ENCODE measurements at regions not wholly inside any gene's neighbourhood (a gene's known extent, or its start where the extent isn't known, plus 50 kb on each side); places are given as distances from the start of the nearest gene placed in this dataset.

GRCh38 chr12:46884362-46884761 is 58.6 kb upstream of the SLC38A4 start:
- DNase-seq: no peak

GRCh38 chr12:46886541-46887041 is 60.8 kb upstream of the SLC38A4 start:
- DNase-seq: peak; percentile 87

GRCh38 chr12:46887870-46888269 is 62.1 kb upstream of the SLC38A4 start:
- DNase-seq: peak; percentile 56

GRCh38 chr12:46888568-46888967 is 62.8 kb upstream of the SLC38A4 start:
- no peak for DNase-seq

- peak; percentile 82 for DNase-seq
Measured at GRCh38 chr12:46891306-46891705, 65.5 kb upstream of the SLC38A4 start.

- no peak for DNase-seq
Measured at GRCh38 chr12:46892034-46892705, 66.4 kb upstream of the SLC38A4 start.

GRCh38 chr12:46892887-46893286 is 67.1 kb upstream of the SLC38A4 start:
- no peak for DNase-seq

GRCh38 chr12:46893434-46893833 is 67.6 kb upstream of the SLC38A4 start:
- no peak for DNase-seq

- DNase-seq: no peak
Measured at GRCh38 chr12:46895726-46896125, 69.9 kb upstream of the SLC38A4 start.

- no peak for DNase-seq
Measured at GRCh38 chr12:46896680-46897079, 70.9 kb upstream of the SLC38A4 start.

GRCh38 chr12:46898152-46898931 is 72.5 kb upstream of the SLC38A4 start:
- DNase-seq: no peak

GRCh38 chr12:46898989-46899388 is 73.2 kb upstream of the SLC38A4 start:
- no peak for DNase-seq

- no peak for DNase-seq
Measured at GRCh38 chr12:46900734-46901463, 75.1 kb upstream of the SLC38A4 start.

- DNase-seq: no peak
Measured at GRCh38 chr12:46901464-46902205, 75.8 kb upstream of the SLC38A4 start.

GRCh38 chr12:46903058-46903457 is 77.3 kb upstream of the SLC38A4 start:
- no peak for DNase-seq

GRCh38 chr12:46904406-46905238 is 78.8 kb upstream of the SLC38A4 start:
- DNase-seq: peak; percentile 82

GRCh38 chr12:46905239-46905627 is 79.4 kb upstream of the SLC38A4 start:
- DNase-seq: peak; percentile 94

- no peak for DNase-seq
Measured at GRCh38 chr12:46907791-46908190, 82.0 kb upstream of the SLC38A4 start.

GRCh38 chr12:46908236-46908935 is 82.6 kb upstream of the SLC38A4 start:
- DNase-seq: no peak

GRCh38 chr12:46908936-46909635 is 83.3 kb upstream of the SLC38A4 start:
- DNase-seq: no peak

- DNase-seq: no peak
Measured at GRCh38 chr12:46910830-46911229, 85.0 kb upstream of the SLC38A4 start.
